Left lung (tissue), 4 donors: ENCODE measurements at regions not wholly inside any gene's neighbourhood (a gene's known extent, or its start where the extent isn't known, plus 50 kb on each side); places are given as distances from the start of the nearest gene placed in this dataset.
A peak's percentile ranks its signal among the peaks of the same experiment; 100 is the strongest.

Experiments
- ATAC-seq: fragments of 200-7000 bp; cut with Tn5 transposase; one replicate; pipeline ENCODE4 v1.9.1; 2020; ENCODE audit warnings: moderate library complexity
- DNase-seq, 4 donors: peaks; one replicate each; pipeline ENCODE4 v3.0.0-alpha.2; 2013 to 2020
- H3K27ac ChIP-seq, 2 donors: fragments of 200-600 bp; sonication (generic) in 1 of 2; one replicate each; pipeline versions ENCODE4 v1.5.0 to v1.8.0; 2020 to 2021
- H3K27me3 ChIP-seq, 2 donors: fragments of 200-600 bp; sonication (generic) in 1 of 2; one replicate each; pipeline versions ENCODE4 v1.5.0 to v1.8.0; 2020 to 2021
- H3K36me3 ChIP-seq, 2 donors: fragments of 200-600 bp; sonication (generic) in 1 of 2; one replicate each; pipeline versions ENCODE4 v1.5.0 to v1.8.0; 2020 to 2021
- H3K4me1 ChIP-seq, 2 donors: fragments of 200-600 bp; one replicate each; pipeline ENCODE4 v1.8.0; 2021
- H3K4me3 ChIP-seq, 2 donors: fragments of 200-600 bp; sonication (generic) in 1 of 2; one replicate each; pipeline versions ENCODE4 v1.5.0 to v1.8.0; 2020 to 2021; ENCODE audit warnings: mild to moderate bottlenecking in 1 of 2
- H3K9me3 ChIP-seq, 2 donors: fragments of 200-600 bp; sonication (generic) in 1 of 2; one replicate each; pipeline versions ENCODE4 v1.5.0 to v1.8.0; 2020 to 2021
- intact Hi-C, 2 donors: fragments of 100-400 bp; cut with DNase I; formaldehyde crosslinking; loops; one replicate each; pipeline versions ENCODE4 v1.11.2 to v1.14.2; 2022
- TF ChIP-seq, protein P1 (sequence below), 2 donors: fragments of 200-600 bp; sonication (generic) in 1 of 2; IDR thresholded peaks; one replicate each; pipeline versions ENCODE4 v1.5.0 to v1.8.0; 2021; ENCODE audit warnings: antibody characterized with exemption in 2 of 2
- donor health status: DM: no; HTN: yes; CAD: no.
- donor health status: DM: no; HTN: no; CAD: no.

DNA sequence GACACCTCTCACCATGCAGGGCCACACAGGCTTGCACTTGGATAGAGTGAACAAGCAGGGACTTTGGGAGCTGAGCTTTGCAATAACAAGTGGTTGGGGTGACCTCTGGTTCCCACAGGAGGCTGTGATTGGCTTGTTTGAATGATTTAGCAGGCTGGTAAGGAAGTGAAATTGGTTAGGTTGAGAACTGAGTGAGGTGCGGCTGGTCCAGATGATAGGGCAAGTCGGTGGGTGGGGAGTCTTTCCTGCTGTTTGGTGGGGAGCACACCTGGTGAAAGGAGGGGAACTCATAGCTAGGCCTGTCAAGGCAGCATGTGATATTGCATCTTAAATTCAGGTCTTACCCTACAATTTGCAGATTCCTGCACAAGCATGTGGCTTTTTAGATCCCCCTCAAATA lies 794.6 kb upstream of the ZNF608 start:
- Histone ChIP-seq H3K27ac (no peak overlapping the region), H3K36me3 (no peaks in the 10 kb centered on the region), H3K9me3 (peaks cover 0 to 26% of the 10 kb centered on the region in 2 donors), H3K4me1 (no peaks in the 10 kb centered on the region), H3K27me3 (no peaks in the 10 kb centered on the region), H3K4me3 (no peak overlapping the region)
- ATAC-seq: no peak
- DNase-seq: no peak
- intact Hi-C loops: no loop called here
- TF ChIP-seq, protein P1, sequence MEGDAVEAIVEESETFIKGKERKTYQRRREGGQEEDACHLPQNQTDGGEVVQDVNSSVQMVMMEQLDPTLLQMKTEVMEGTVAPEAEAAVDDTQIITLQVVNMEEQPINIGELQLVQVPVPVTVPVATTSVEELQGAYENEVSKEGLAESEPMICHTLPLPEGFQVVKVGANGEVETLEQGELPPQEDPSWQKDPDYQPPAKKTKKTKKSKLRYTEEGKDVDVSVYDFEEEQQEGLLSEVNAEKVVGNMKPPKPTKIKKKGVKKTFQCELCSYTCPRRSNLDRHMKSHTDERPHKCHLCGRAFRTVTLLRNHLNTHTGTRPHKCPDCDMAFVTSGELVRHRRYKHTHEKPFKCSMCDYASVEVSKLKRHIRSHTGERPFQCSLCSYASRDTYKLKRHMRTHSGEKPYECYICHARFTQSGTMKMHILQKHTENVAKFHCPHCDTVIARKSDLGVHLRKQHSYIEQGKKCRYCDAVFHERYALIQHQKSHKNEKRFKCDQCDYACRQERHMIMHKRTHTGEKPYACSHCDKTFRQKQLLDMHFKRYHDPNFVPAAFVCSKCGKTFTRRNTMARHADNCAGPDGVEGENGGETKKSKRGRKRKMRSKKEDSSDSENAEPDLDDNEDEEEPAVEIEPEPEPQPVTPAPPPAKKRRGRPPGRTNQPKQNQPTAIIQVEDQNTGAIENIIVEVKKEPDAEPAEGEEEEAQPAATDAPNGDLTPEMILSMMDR (IDR thresholded peaks at IDR 0.05): no peak

DNA sequence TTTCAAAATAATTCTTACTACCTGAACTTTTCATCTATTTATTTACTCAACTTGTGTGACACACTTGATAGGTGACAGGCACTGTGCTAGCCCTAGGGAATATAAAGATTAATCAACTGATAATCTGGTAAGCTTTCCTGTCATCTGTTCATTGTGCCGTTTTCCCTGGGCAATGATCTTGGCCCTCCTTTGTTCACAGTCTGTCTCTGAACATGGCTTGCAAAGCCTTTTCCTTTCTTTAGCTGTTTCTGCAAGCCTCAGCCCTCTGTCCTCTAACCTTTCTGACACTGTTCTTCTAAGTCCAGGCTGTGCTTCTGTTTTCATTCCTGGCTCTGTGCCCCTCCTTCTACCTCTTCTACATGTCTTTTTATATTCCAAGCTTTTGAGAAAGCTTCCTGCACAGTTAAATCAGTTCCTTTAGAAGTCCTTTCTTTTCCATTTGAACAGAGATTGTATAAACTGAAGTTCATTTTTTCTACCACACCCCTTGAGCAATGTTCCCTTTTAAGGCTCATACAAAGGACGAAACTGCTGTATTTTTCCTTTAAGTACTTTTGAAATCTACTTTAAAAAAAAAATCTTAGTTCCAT lies 803.0 kb upstream of the ZNF608 start:
- no peaks in the 10 kb centered on the region for H3K36me3 ChIP-seq
- no peak overlapping the region for H3K27ac ChIP-seq
- no peaks in the 10 kb centered on the region for H3K9me3 ChIP-seq
- TF ChIP-seq, protein P1 (IDR thresholded peaks at IDR 0.05): no peak
- no peak overlapping the region for H3K4me3 ChIP-seq
- ATAC-seq: peak; percentile 61
- DNase-seq: peak in 1 of 4 donors; percentile 32
- H3K27me3 ChIP-seq: no peaks in the 10 kb centered on the region
- H3K4me1 ChIP-seq: peaks cover 0 to 7% of the 10 kb centered on the region in 2 donors
- intact Hi-C loops: no loop called here

DNA sequence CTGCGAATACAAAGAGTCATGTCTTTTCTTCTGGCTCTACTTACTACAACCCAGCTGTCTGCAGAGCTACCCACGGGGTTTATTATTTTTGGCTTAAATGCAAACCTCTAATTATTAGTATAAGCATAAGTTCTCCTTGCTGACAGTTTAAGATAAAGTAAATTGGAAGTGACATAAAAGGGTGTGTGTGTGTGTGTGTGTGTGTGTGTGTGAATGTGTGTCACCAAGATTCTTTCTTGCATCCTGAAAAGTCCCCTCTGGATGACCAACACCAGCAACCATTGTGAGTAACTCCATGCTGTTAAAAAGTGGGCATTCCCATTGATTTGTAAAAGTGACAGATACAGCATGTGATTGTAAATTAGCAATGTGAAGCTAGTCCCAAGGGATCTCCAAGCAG lies 803.8 kb upstream of the ZNF608 start:
- H3K4me1 ChIP-seq: peaks cover 0 to 7% of the 10 kb centered on the region in 2 donors
- DNase-seq (peak in 2 of 4 donors; percentile 29 to 47), ATAC-seq (no peak)
- no peaks in the 10 kb centered on the region for H3K36me3 ChIP-seq
- no peak overlapping the region for H3K27ac ChIP-seq
- H3K9me3 ChIP-seq: no peaks in the 10 kb centered on the region
- TF ChIP-seq, protein P1 (IDR thresholded peaks at IDR 0.05): no peak
- H3K27me3 ChIP-seq: no peaks in the 10 kb centered on the region
- intact Hi-C loops: no loop called here
- no peak overlapping the region for H3K4me3 ChIP-seq

DNA sequence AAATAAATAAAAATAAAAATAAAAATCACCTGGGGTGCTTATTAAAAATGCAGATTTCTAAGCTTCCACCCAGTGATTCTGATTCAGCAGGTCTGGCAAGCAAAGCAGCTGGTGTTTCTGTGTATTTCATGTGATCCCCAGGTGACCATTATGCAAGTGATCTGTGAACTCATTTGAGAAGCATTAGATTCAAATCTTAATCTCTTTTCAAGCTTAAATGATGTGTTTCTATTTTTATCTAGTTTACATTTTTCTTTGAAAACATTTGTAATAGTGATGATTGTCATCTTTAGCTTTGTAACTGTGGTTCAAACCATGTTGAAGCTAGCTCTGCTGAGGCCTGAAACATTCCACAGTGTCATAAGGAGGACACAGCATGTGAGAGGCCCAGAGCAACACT lies 804.8 kb upstream of the ZNF608 start:
- ATAC-seq (no peak), DNase-seq (no peak)
- Histone ChIP-seq H3K36me3 (no peaks in the 10 kb centered on the region), H3K27ac (no peak overlapping the region), H3K4me1 (peaks cover 0 to 7% of the 10 kb centered on the region in 2 donors), H3K4me3 (no peak overlapping the region), H3K27me3 (no peaks in the 10 kb centered on the region), H3K9me3 (no peaks in the 10 kb centered on the region)
- intact Hi-C loops: no loop called here
- TF ChIP-seq, protein P1 (IDR thresholded peaks at IDR 0.05): no peak

DNA sequence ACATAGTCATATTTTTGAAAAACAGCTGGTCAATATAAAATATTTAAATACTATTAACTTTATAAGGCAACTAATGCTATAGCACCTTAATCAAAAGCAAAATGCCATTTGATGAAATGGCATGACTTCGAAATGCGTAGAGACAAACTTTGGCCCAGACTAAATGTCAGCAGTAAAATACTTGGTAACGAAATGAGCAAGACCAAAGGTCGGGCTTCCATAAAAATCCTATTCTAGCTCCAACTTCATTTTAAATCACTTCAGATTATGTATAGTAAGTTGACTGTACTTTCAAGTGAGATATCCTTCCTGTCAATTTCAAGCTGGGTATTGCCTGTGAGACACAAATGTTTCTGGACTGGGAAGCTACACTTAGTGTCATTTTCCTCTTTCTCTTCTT lies 805.4 kb upstream of the ZNF608 start:
- no peaks in the 10 kb centered on the region for H3K27me3 ChIP-seq
- ATAC-seq (no peak), DNase-seq (no peak)
- intact Hi-C loops: no loop called here
- H3K27ac ChIP-seq: no peak overlapping the region
- no peaks in the 10 kb centered on the region for H3K36me3 ChIP-seq
- peaks cover 0 to 7% of the 10 kb centered on the region in 2 donors for H3K4me1 ChIP-seq
- H3K4me3 ChIP-seq: no peak overlapping the region
- no peaks in the 10 kb centered on the region for H3K9me3 ChIP-seq
- TF ChIP-seq, protein P1 (IDR thresholded peaks at IDR 0.05): no peak
